ENCODE measurements at regions not wholly inside any gene's neighbourhood (a gene's known extent, or its start where the extent isn't known, plus 50 kb on each side); places are given as distances from the start of the nearest gene placed in this dataset.
A peak's percentile ranks its signal among the peaks of the same experiment; 100 is the strongest.

GRCh38 chr11:45085646-45086501 is 60.6 kb upstream of the PRDM11 start:
- Histone ChIP-seq H3K4me3 (replicated peaks; ENCODE audit: insufficient read depth, low read length) (no peak overlapping the region), H3K27ac (replicated peaks) (no peak overlapping the region), H3K27me3 (ENCODE audit: insufficient read depth, poor library complexity, severe bottlenecking) (no peaks in the 10 kb centered on the region)
- TF ChIP-seq POLR2AphosphoS5 (IDR thresholded peaks at IDR 0.05; ENCODE audit: low read depth) (no peak), SPI1 (IDR thresholded peaks at IDR 0.05; ENCODE audit: borderline replicate concordance, low read depth) (no peak), GABPA (IDR thresholded peaks at IDR 0.05; ENCODE audit: low read depth) (no peak), CTCF (IDR thresholded peaks at IDR 0.05; ENCODE audit: insufficient read depth, low read length) (no peak)
- TF ChIP-seq, protein P1, sequence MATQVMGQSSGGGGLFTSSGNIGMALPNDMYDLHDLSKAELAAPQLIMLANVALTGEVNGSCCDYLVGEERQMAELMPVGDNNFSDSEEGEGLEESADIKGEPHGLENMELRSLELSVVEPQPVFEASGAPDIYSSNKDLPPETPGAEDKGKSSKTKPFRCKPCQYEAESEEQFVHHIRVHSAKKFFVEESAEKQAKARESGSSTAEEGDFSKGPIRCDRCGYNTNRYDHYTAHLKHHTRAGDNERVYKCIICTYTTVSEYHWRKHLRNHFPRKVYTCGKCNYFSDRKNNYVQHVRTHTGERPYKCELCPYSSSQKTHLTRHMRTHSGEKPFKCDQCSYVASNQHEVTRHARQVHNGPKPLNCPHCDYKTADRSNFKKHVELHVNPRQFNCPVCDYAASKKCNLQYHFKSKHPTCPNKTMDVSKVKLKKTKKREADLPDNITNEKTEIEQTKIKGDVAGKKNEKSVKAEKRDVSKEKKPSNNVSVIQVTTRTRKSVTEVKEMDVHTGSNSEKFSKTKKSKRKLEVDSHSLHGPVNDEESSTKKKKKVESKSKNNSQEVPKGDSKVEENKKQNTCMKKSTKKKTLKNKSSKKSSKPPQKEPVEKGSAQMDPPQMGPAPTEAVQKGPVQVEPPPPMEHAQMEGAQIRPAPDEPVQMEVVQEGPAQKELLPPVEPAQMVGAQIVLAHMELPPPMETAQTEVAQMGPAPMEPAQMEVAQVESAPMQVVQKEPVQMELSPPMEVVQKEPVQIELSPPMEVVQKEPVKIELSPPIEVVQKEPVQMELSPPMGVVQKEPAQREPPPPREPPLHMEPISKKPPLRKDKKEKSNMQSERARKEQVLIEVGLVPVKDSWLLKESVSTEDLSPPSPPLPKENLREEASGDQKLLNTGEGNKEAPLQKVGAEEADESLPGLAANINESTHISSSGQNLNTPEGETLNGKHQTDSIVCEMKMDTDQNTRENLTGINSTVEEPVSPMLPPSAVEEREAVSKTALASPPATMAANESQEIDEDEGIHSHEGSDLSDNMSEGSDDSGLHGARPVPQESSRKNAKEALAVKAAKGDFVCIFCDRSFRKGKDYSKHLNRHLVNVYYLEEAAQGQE (IDR thresholded peaks at IDR 0.05; ENCODE audit: insufficient replicate concordance, low read depth) = no peak
- DNase-seq (ENCODE audit: low read depth in 1 of 2, low spot score in 1 of 2) = no peak

- Histone ChIP-seq H3K27me3 (ENCODE audit: insufficient read depth, poor library complexity, severe bottlenecking) (no peaks in the 10 kb centered on the region), H3K4me3 (replicated peaks; ENCODE audit: insufficient read depth, low read length) (no peak overlapping the region), H3K27ac (replicated peaks) (no peak overlapping the region)
- no peak for TF ChIP-seq CTCF (IDR thresholded peaks at IDR 0.05; ENCODE audit: insufficient read depth, low read length)
- no peak for TF ChIP-seq SPI1 (IDR thresholded peaks at IDR 0.05; ENCODE audit: borderline replicate concordance, low read depth)
- TF ChIP-seq GABPA (IDR thresholded peaks at IDR 0.05; ENCODE audit: low read depth) = no peak
- no peak for TF ChIP-seq POLR2AphosphoS5 (IDR thresholded peaks at IDR 0.05; ENCODE audit: low read depth)
- TF ChIP-seq, protein P1 (IDR thresholded peaks at IDR 0.05; ENCODE audit: insufficient replicate concordance, low read depth) = peak; percentile 81
- DNase-seq (ENCODE audit: low read depth in 1 of 2, low spot score in 1 of 2) = no peak
Measured at GRCh38 chr11:45086526-45086925, 59.9 kb upstream of the PRDM11 start.

DNA sequence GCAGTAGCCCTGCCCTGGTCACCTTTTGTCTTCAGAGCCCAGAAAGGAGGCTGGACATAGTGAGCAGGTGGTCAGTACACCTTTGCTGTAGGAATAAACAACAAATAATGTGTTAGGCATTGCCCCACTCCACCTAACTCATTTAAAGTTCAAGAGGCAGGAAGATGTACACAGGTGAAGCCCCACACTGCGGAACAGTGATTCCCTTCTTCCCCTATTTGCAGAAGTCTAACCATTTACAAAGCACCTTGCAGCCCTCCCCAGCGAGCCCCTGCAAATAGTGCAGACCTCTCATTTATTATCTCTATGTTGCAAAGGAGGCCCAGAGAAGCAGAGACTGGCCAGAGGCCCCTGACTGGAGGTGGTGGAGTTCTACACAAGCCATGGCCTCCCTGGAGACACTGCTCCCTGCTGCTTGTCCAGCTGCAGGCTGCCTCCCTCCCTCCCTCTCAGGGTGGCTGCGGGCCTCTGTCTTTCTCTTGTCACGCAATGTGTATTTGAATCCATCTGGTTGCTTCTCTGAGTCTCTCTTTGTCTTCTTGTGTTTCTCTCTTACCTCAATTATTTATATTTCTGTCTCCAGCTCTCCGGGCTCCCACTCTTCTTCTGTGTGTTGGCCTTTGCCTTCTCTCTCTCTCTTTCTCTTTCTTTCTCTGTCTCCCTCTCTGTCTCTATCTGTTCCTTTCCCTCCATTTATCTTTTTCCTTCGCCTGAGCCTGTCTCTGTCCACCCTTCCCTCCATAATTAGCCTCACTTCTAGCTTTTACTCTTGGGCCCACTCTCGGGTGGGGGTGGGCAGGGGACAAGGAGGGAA is 59.1 kb upstream of the PRDM11 start:
- no peak overlapping the region for H3K4me3 ChIP-seq (replicated peaks; ENCODE audit: insufficient read depth, low read length)
- H3K27me3 ChIP-seq (ENCODE audit: insufficient read depth, poor library complexity, severe bottlenecking) = no peaks in the 10 kb centered on the region
- TF ChIP-seq SPI1 (IDR thresholded peaks at IDR 0.05; ENCODE audit: borderline replicate concordance, low read depth) = no peak
- TF ChIP-seq POLR2AphosphoS5 (IDR thresholded peaks at IDR 0.05; ENCODE audit: low read depth) = no peak
- TF ChIP-seq, protein P1 (IDR thresholded peaks at IDR 0.05; ENCODE audit: insufficient replicate concordance, low read depth) = no peak
- no peak for TF ChIP-seq CTCF (IDR thresholded peaks at IDR 0.05; ENCODE audit: insufficient read depth, low read length)
- TF ChIP-seq GABPA (IDR thresholded peaks at IDR 0.05; ENCODE audit: low read depth) = no peak
- DNase-seq (ENCODE audit: low read depth in 1 of 2, low spot score in 1 of 2) = no peak
- H3K27ac ChIP-seq (replicated peaks) = no peak overlapping the region

All from HL-60 (cell line).